ENCODE measurements at regions not wholly inside any gene's neighbourhood (a gene's known extent, or its start where the extent isn't known, plus 50 kb on each side); places are given as distances from the start of the nearest gene placed in this dataset.

GRCh38 chr11:11135820-11136476 is 217.1 kb downstream of the CSNK2A3 start:
- H3K9me3 ChIP-seq (ENCODE audit: severe bottlenecking), result no peaks in the 10 kb centered on the region
- no peak for TF ChIP-seq CTCF (IDR thresholded peaks at IDR 0.05; ENCODE audit: poor library complexity, severe bottlenecking)
- H3K27ac ChIP-seq (ENCODE audit: poor library complexity, severe bottlenecking), result no peak overlapping the region
- ATAC-seq (ENCODE audit: low read depth), result no peak
- H3K4me3 ChIP-seq (ENCODE audit: severe bottlenecking), result no peak overlapping the region
- no peak for DNase-seq (ENCODE audit: low spot score)
- H3K36me3 ChIP-seq (ENCODE audit: low read depth), result no peaks in the 10 kb centered on the region
- no peaks in the 10 kb centered on the region for H3K4me1 ChIP-seq (ENCODE audit: insufficient read depth, poor library complexity, severe bottlenecking)
- peaks cover 8% of the 10 kb centered on the region for H3K27me3 ChIP-seq (ENCODE audit: insufficient read depth, poor library complexity, severe bottlenecking)

GRCh38 chr11:11129118-11129517 is 223.9 kb downstream of the CSNK2A3 start:
- TF ChIP-seq CTCF (IDR thresholded peaks at IDR 0.05; ENCODE audit: poor library complexity, severe bottlenecking), result no peak
- Histone ChIP-seq H3K9me3 (ENCODE audit: severe bottlenecking) (no peaks in the 10 kb centered on the region), H3K4me3 (ENCODE audit: severe bottlenecking) (no peak overlapping the region), H3K27ac (ENCODE audit: poor library complexity, severe bottlenecking) (no peak overlapping the region), H3K27me3 (ENCODE audit: insufficient read depth, poor library complexity, severe bottlenecking) (peaks cover 55% of the 10 kb centered on the region), H3K4me1 (ENCODE audit: insufficient read depth, poor library complexity, severe bottlenecking) (no peaks in the 10 kb centered on the region), H3K36me3 (ENCODE audit: low read depth) (no peaks in the 10 kb centered on the region)
- DNase-seq (ENCODE audit: low spot score) (no peak), ATAC-seq (ENCODE audit: low read depth) (no peak)

DNA sequence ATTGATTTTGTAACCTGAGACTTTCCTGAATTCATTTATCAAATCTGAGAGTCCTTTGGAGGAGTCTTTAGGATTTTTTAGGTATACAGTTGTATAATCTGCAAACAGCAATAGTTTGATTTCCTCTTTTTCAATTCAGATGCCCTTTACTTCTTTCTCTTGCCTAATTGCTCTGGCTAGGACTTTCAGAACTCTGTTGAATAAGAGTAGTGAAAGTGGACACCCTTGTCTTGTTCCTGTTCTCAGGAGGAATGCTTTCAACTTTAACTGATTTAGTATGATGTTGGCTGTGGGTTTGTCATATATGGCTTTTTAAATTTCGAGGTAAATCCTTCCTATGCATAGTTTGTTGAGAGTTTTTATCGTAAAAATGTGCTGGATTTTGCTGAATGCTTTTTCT is 227.4 kb downstream of the CSNK2A3 start:
- Histone ChIP-seq H3K27ac (ENCODE audit: poor library complexity, severe bottlenecking) (no peak overlapping the region), H3K27me3 (ENCODE audit: insufficient read depth, poor library complexity, severe bottlenecking) (peaks cover 50% of the 10 kb centered on the region), H3K4me1 (ENCODE audit: insufficient read depth, poor library complexity, severe bottlenecking) (no peaks in the 10 kb centered on the region), H3K9me3 (ENCODE audit: severe bottlenecking) (no peaks in the 10 kb centered on the region), H3K36me3 (ENCODE audit: low read depth) (no peaks in the 10 kb centered on the region), H3K4me3 (ENCODE audit: severe bottlenecking) (no peak overlapping the region)
- no peak for TF ChIP-seq CTCF (IDR thresholded peaks at IDR 0.05; ENCODE audit: poor library complexity, severe bottlenecking)
- DNase-seq (ENCODE audit: low spot score) (no peak), ATAC-seq (ENCODE audit: low read depth) (no peak)

DNA sequence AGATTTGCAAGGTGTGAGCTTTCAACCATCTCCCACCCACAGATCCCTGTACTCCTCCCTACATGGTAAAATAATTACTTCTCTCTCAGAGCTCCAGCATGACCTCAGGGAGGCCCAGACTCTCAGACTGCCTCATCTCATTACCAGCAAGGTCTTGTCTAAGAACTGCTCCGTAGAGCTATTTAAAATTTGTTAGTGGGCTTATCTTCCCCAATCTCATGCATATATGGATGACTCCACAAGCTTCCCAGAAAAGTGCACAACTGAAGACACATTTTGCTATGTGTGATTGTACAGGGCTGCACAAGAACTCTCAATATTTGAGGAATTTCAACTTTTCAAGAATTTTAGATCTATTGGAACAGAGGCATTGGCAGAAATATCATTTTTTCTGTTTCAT is 230.3 kb downstream of the CSNK2A3 start:
- DNase-seq (ENCODE audit: low spot score) (no peak), ATAC-seq (ENCODE audit: low read depth) (no peak)
- Histone ChIP-seq H3K4me3 (ENCODE audit: severe bottlenecking) (no peak overlapping the region), H3K4me1 (ENCODE audit: insufficient read depth, poor library complexity, severe bottlenecking) (no peaks in the 10 kb centered on the region), H3K36me3 (ENCODE audit: low read depth) (no peaks in the 10 kb centered on the region), H3K9me3 (ENCODE audit: severe bottlenecking) (no peaks in the 10 kb centered on the region), H3K27me3 (ENCODE audit: insufficient read depth, poor library complexity, severe bottlenecking) (peaks cover 29% of the 10 kb centered on the region), H3K27ac (ENCODE audit: poor library complexity, severe bottlenecking) (no peak overlapping the region)
- no peak for TF ChIP-seq CTCF (IDR thresholded peaks at IDR 0.05; ENCODE audit: poor library complexity, severe bottlenecking)

- DNase-seq (ENCODE audit: low spot score), result no peak
- H3K4me1 ChIP-seq (ENCODE audit: insufficient read depth, poor library complexity, severe bottlenecking), result no peaks in the 10 kb centered on the region
- no peak for TF ChIP-seq CTCF (IDR thresholded peaks at IDR 0.05; ENCODE audit: poor library complexity, severe bottlenecking)
These were observed 233.1 kb downstream of the CSNK2A3 start for GRCh38 chr11:11119917-11120316.

More at GRCh38 chr11:11119917-11120316, 233.1 kb downstream of the CSNK2A3 start:
- Histone ChIP-seq H3K36me3 (ENCODE audit: low read depth) (no peaks in the 10 kb centered on the region), H3K27me3 (ENCODE audit: insufficient read depth, poor library complexity, severe bottlenecking) (peaks cover 7% of the 10 kb centered on the region), H3K9me3 (ENCODE audit: severe bottlenecking) (no peaks in the 10 kb centered on the region), H3K27ac (ENCODE audit: poor library complexity, severe bottlenecking) (no peak overlapping the region), H3K4me3 (ENCODE audit: severe bottlenecking) (no peak overlapping the region)
- ATAC-seq (ENCODE audit: low read depth), result no peak
